Astrocyte (in vitro differentiated cells and primary cell): ENCODE measurements at regions not wholly inside any gene's neighbourhood (a gene's known extent, or its start where the extent isn't known, plus 50 kb on each side); places are given as distances from the start of the nearest gene placed in this dataset.

Source experiments
- DNase-seq: peaks from one replicate; pipeline ENCODE4 v3.0.0-alpha.2; 2010; ENCODE audit warnings: low read depth
- FAIRE-seq: peaks from 2 replicates; lab custom pipeline; 2011; peaks lifted over from hg19 to GRCh38; lab: Jason Lieb, UNC
- H2AFZ ChIP-seq: 2 replicates; pipeline ENCODE4 v1.6.0; 2012; ENCODE audit warnings: low read depth, low read length, inconsistent platforms
- H3K27ac ChIP-seq: 2 replicates; pipeline ENCODE4 v1.5.1; 2011; ENCODE audit warnings: low read depth, low read length, inconsistent platforms
- H3K27me3 ChIP-seq: 2 replicates; pipeline ENCODE4 v1.6.0; 2011; ENCODE audit warnings: low read length, inconsistent platforms; ENCODE audit not compliant: insufficient read depth
- H3K36me3 ChIP-seq: 2 replicates; pipeline ENCODE4 v1.5.1; 2011; ENCODE audit warnings: low read length, inconsistent platforms; ENCODE audit not compliant: insufficient read depth
- H3K4me1 ChIP-seq: 2 replicates; pipeline ENCODE4 v1.5.1; 2011; ENCODE audit warnings: low read length, inconsistent platforms; ENCODE audit not compliant: insufficient read depth
- H3K4me2 ChIP-seq: 2 replicates; pipeline ENCODE4 v1.6.0; 2012; ENCODE audit warnings: low read length, inconsistent platforms
- H3K4me3 ChIP-seq: 2 replicates; pipeline ENCODE4 v1.5.1; 2011; ENCODE audit warnings: low read depth, mild to moderate bottlenecking, low read length, inconsistent platforms; ENCODE audit not compliant: insufficient read depth
- H3K79me2 ChIP-seq: 2 replicates; pipeline ENCODE4 v1.6.0; 2012; ENCODE audit warnings: mild to moderate bottlenecking, low read length, inconsistent platforms; ENCODE audit not compliant: insufficient read depth
- H3K9ac ChIP-seq: 2 replicates; pipeline ENCODE4 v1.6.0; 2012; ENCODE audit warnings: mild to moderate bottlenecking, low read length, inconsistent platforms
- H3K9me3 ChIP-seq: 2 replicates; pipeline ENCODE4 v1.5.1; 2012; ENCODE audit warnings: low read depth, mild to moderate bottlenecking, low read length, inconsistent platforms; ENCODE audit not compliant: insufficient read depth
- H4K20me1 ChIP-seq: 2 replicates; pipeline ENCODE4 v1.6.0; 2012; ENCODE audit warnings: low read length, inconsistent platforms; ENCODE audit not compliant: insufficient read depth
- H3K27ac Mint-ChIP-seq: one replicate; pipeline ENCODE4 v1.8.0; 2021; ENCODE audit warnings: mild to moderate bottlenecking, mixed read lengths; ENCODE audit not compliant: unreplicated experiment
- H3K27me3 Mint-ChIP-seq: one replicate; pipeline ENCODE4 v1.8.0; 2021; ENCODE audit warnings: low read depth, mixed read lengths; ENCODE audit not compliant: unreplicated experiment
- H3K36me3 Mint-ChIP-seq: one replicate; pipeline ENCODE4 v1.8.0; 2021; ENCODE audit warnings: low read depth, mixed read lengths; ENCODE audit not compliant: unreplicated experiment
- H3K4me1 Mint-ChIP-seq: one replicate; pipeline ENCODE4 v1.8.0; 2021; ENCODE audit warnings: low read depth, mixed read lengths; ENCODE audit not compliant: unreplicated experiment
- H3K4me3 Mint-ChIP-seq: one replicate; pipeline ENCODE4 v1.8.0; 2021; ENCODE audit warnings: mild to moderate bottlenecking, moderate library complexity, mixed read lengths; ENCODE audit not compliant: unreplicated experiment
- H3K9me3 Mint-ChIP-seq: one replicate; pipeline ENCODE4 v1.8.0; 2021; ENCODE audit warnings: mild to moderate bottlenecking, mixed read lengths; ENCODE audit not compliant: unreplicated experiment
- EZH2 ChIP-seq: IDR thresholded peaks from 2 replicates; pipeline ENCODE4 v1.6.1; 2012; ENCODE audit warnings: mild to moderate bottlenecking, low read length, inconsistent platforms; ENCODE audit not compliant: insufficient read depth
- TF ChIP-seq, protein P1 (sequence below): IDR thresholded peaks from 2 replicates; pipeline ENCODE4 v1.5.1; 2011; ENCODE audit warnings: low read depth, mild to moderate bottlenecking, inconsistent platforms, low read length, moderate library complexity; ENCODE audit not compliant: insufficient read depth

DNA sequence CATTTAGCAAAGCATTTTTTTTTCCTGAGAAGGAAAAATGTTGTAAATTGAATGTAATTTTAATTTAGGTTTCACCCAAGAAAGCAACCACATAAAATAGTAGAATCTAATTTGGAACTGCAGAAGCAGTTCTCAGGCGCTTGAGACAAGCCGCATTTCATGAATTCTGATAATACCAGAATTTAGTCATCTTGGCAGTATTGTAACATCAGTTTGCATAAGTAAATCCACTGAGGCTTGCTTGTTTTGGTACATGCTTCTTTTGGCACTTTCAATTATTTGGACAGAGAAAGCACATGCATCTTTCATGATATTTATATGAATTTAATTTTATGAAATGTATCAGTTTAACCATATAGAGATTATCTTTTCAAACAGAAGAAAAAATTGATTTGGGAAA, 389.7 kb upstream of the ROBO1 start:
- Histone ChIP-seq H3K4me1 (no peaks in the 10 kb centered on the region), H3K4me3 (no peak overlapping the region), H3K9ac (no peak overlapping the region), H3K4me2 (no peak overlapping the region), H3K9me3 (no peaks in the 10 kb centered on the region), H3K27ac (no peak overlapping the region), H3K27me3 (no peaks in the 10 kb centered on the region), H4K20me1 (no peaks in the 10 kb centered on the region), H3K36me3 (no peaks in the 10 kb centered on the region), H3K79me2 (no peaks in the 10 kb centered on the region), H2AFZ (no peak overlapping the region)
- no peak overlapping the region for H3K27ac Mint-ChIP-seq
- H3K9me3 Mint-ChIP-seq: no peaks in the 10 kb centered on the region
- FAIRE-seq: no peak
- no peak overlapping the region for H3K4me3 Mint-ChIP-seq
- H3K4me1 Mint-ChIP-seq: no peaks in the 10 kb centered on the region
- DNase-seq: no peak
- no peaks in the 10 kb centered on the region for H3K36me3 Mint-ChIP-seq
- no peaks in the 10 kb centered on the region for H3K27me3 Mint-ChIP-seq
- TF ChIP-seq, protein P1, sequence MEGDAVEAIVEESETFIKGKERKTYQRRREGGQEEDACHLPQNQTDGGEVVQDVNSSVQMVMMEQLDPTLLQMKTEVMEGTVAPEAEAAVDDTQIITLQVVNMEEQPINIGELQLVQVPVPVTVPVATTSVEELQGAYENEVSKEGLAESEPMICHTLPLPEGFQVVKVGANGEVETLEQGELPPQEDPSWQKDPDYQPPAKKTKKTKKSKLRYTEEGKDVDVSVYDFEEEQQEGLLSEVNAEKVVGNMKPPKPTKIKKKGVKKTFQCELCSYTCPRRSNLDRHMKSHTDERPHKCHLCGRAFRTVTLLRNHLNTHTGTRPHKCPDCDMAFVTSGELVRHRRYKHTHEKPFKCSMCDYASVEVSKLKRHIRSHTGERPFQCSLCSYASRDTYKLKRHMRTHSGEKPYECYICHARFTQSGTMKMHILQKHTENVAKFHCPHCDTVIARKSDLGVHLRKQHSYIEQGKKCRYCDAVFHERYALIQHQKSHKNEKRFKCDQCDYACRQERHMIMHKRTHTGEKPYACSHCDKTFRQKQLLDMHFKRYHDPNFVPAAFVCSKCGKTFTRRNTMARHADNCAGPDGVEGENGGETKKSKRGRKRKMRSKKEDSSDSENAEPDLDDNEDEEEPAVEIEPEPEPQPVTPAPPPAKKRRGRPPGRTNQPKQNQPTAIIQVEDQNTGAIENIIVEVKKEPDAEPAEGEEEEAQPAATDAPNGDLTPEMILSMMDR: no peak
- TF ChIP-seq EZH2: no peak

DNA sequence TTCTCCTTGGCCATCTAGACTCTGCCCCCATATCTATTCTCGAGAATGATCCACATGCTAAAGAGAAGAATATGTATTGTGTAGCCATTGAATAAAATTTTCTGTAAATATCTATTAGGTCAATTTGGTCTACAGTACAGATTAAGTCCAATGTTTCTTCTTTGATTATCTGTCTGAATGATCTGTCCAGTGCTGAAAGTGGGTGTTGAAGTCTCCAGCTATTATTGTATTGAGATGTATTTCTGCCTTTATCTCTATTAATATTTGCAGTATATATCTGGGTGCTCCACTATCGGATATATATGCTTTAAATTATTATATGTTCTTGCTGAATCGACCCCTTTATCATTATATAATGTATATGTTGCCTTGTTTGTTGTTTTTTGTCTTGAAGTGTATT, 384.9 kb upstream of the ROBO1 start:
- peaks cover 1% of the 10 kb centered on the region for H3K9me3 Mint-ChIP-seq
- no peaks in the 10 kb centered on the region for H3K9me3 ChIP-seq
- no peak for DNase-seq
- H2AFZ ChIP-seq: no peak overlapping the region
- H4K20me1 ChIP-seq: no peaks in the 10 kb centered on the region
- H3K9ac ChIP-seq: no peak overlapping the region
- H3K27me3 Mint-ChIP-seq: no peaks in the 10 kb centered on the region
- no peaks in the 10 kb centered on the region for H3K4me1 Mint-ChIP-seq
- no peak overlapping the region for H3K4me3 Mint-ChIP-seq
- H3K4me2 ChIP-seq: no peak overlapping the region
- no peaks in the 10 kb centered on the region for H3K79me2 ChIP-seq
- no peak for FAIRE-seq
- H3K27ac ChIP-seq: no peak overlapping the region
- no peak overlapping the region for H3K27ac Mint-ChIP-seq
- H3K36me3 ChIP-seq: no peaks in the 10 kb centered on the region
- H3K27me3 ChIP-seq: no peaks in the 10 kb centered on the region
- TF ChIP-seq, protein P1: no peak
- TF ChIP-seq EZH2: no peak
- no peaks in the 10 kb centered on the region for H3K36me3 Mint-ChIP-seq
- no peak overlapping the region for H3K4me3 ChIP-seq
- H3K4me1 ChIP-seq: no peaks in the 10 kb centered on the region

DNA sequence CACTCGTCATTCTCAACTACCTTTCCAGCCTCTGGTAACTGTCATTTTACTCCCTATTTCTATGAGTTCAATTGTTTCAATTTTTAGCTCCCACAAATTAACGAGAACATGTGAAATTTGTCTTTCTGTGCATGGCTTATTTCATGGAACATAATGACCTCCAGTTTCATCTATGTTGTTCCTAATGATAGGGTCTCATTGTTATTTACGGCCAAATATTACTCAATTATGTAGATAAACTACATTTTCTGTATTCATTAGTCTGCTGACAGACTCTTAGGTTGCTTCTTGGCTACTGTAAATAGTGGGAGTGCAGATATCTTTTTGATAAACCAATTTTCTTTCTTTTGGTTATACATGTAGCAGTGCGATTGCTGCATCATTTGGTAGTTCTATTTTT, 374.9 kb upstream of the ROBO1 start:
- no peaks in the 10 kb centered on the region for H3K27me3 ChIP-seq
- H4K20me1 ChIP-seq: no peaks in the 10 kb centered on the region
- Mint-ChIP-seq H3K4me3 (no peak overlapping the region), H3K36me3 (no peaks in the 10 kb centered on the region), H3K27me3 (no peaks in the 10 kb centered on the region), H3K4me1 (no peaks in the 10 kb centered on the region), H3K27ac (no peak overlapping the region), H3K9me3 (peaks cover 3% of the 10 kb centered on the region)
- no peaks in the 10 kb centered on the region for H3K79me2 ChIP-seq
- no peak overlapping the region for H2AFZ ChIP-seq
- H3K4me1 ChIP-seq: no peaks in the 10 kb centered on the region
- no peak overlapping the region for H3K4me2 ChIP-seq
- TF ChIP-seq, protein P1: no peak
- TF ChIP-seq EZH2: no peak
- H3K4me3 ChIP-seq: no peak overlapping the region
- H3K9ac ChIP-seq: no peak overlapping the region
- no peak overlapping the region for H3K27ac ChIP-seq
- H3K9me3 ChIP-seq: no peaks in the 10 kb centered on the region
- FAIRE-seq (no peak), DNase-seq (no peak)
- H3K36me3 ChIP-seq: no peaks in the 10 kb centered on the region
